GM23338 (cell line): ENCODE measurements at regions not wholly inside any gene's neighbourhood (a gene's known extent, or its start where the extent isn't known, plus 50 kb on each side); places are given as distances from the start of the nearest gene placed in this dataset.

Experiments
- CREB1 ChIP-seq: fragments of 250-450 bp; sonication (Bioruptor Pico); IDR thresholded peaks from 2 replicates; pipeline ENCODE4 v1.5.0; 2020; ENCODE audit warnings: low read depth, mild to moderate bottlenecking, moderate library complexity
- CTCF ChIP-seq, 2 experiments: fragments of 200-600 bp in 1 of 2; sonication (generic) in 1 of 2; conservative IDR thresholded peaks; 2 replicates each; pipeline versions ENCODE4 v1.5.1 to v1.6.1; 2016 to 2017; ENCODE audit warnings: antibody characterized with exemption in 2 of 2, low read depth in 2 of 2, mild to moderate bottlenecking in 2 of 2, moderate library complexity in 1 of 2
- ETS1 ChIP-seq: IDR thresholded peaks from 2 replicates; pipeline ENCODE4 v1.6.1; 2016; ENCODE audit warnings: antibody characterized with exemption
- EZH2 ChIP-seq: fragments of 200-600 bp; sonication (generic); IDR thresholded peaks from one replicate; pipeline ENCODE4 v1.8.0; 2017; ENCODE audit warnings: antibody characterized with exemption, mild to moderate bottlenecking, low read depth; ENCODE audit not compliant: unreplicated experiment
- EZH2phosphoT487 ChIP-seq: fragments of 200-600 bp; sonication (generic); IDR thresholded peaks from one replicate; pipeline ENCODE4 v1.8.1; 2018; ENCODE audit warnings: antibody characterized with exemption; ENCODE audit not compliant: unreplicated experiment
- JUNB ChIP-seq: IDR thresholded peaks from one replicate; pipeline ENCODE4 v1.6.1; 2016; ENCODE audit warnings: antibody characterized with exemption; ENCODE audit not compliant: unreplicated experiment
- NANOG ChIP-seq: IDR thresholded peaks from 2 replicates; pipeline ENCODE4 v1.6.1; 2016; ENCODE audit warnings: antibody characterized with exemption, borderline replicate concordance
- POLR2AphosphoS5 ChIP-seq: IDR thresholded peaks from 2 replicates; pipeline ENCODE4 v1.6.1; 2016; ENCODE audit warnings: antibody characterized with exemption, low read depth
- REST ChIP-seq: IDR thresholded peaks from one replicate; pipeline ENCODE4 v1.6.1; 2018; ENCODE audit warnings: antibody characterized with exemption; ENCODE audit not compliant: unreplicated experiment
- STAT1 ChIP-seq: IDR thresholded peaks from one replicate; pipeline ENCODE4 v1.6.1; 2016; ENCODE audit warnings: antibody characterized with exemption; ENCODE audit not compliant: unreplicated experiment
- ZNF114 ChIP-seq: fragments of 250-450 bp; sonication (Bioruptor Pico); IDR thresholded peaks from 2 replicates; pipeline ENCODE4 v1.5.0; 2020; ENCODE audit warnings: mild to moderate bottlenecking, moderate library complexity
- ZNF331 ChIP-seq: fragments of 250-450 bp; sonication (Bioruptor Pico); IDR thresholded peaks from 2 replicates; pipeline ENCODE4 v1.5.0; 2020; ENCODE audit warnings: low read depth, mild to moderate bottlenecking, moderate library complexity

DNA sequence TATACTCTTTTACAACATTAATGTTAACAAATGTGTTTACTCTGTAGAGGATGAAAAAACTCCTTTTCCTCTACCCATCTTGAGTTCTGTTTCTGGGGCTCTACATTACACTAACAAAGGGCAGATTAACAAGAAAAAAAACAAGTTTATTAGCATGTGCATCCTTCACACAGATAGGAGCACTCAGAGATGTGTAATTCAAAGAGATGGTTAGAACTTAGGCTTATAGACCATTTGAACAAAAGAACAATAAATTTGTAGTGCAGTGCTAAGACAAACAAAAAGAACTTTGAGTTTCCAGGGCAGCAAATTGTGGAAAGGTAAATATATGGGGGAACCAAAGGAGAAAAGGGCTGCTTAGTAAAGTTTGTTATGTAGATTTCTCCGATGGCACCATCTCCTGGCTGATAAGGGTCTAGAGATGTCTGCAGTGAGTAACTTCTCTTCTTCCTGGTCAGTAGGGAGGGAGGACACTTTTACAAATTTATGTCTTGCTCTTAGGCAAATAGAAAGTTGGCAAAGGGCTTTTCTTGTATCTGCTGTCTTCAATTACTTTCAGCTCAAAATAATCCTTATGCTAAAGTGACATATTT lies 1249.9 kb upstream of the TENM3 start:
- TF ChIP-seq CREB1, result no peak
- no peak for TF ChIP-seq CTCF (conservative IDR thresholded peaks at IDR 0.05; ENCODE audit: low read depth in 2 of 2)
- TF ChIP-seq POLR2AphosphoS5, result no peak
- TF ChIP-seq REST, result no peak
- TF ChIP-seq EZH2, result no peak
- no peak for TF ChIP-seq EZH2phosphoT487
- no peak for TF ChIP-seq STAT1
- TF ChIP-seq ZNF114 (CRISPR knock-in tag), result no peak
- TF ChIP-seq ETS1, result no peak
- TF ChIP-seq JUNB, result no peak
- TF ChIP-seq ZNF331, result no peak
- TF ChIP-seq NANOG, result no peak
